NCI-H748 treated with DMSO at 0.1 percent for 48 hours (cell line): ENCODE measurements at regions not wholly inside any gene's neighbourhood (a gene's known extent, or its start where the extent isn't known, plus 50 kb on each side); places are given as distances from the start of the nearest gene placed in this dataset.

Experiments
- DNase-seq: peaks from one replicate; lab custom pipeline; 2025; lab: John Stamatoyannopoulos, UW

- no peak for DNase-seq
Observed at GRCh38 chr2:185891403-185891802, 152.8 kb downstream of the FSIP2 start.

DNA sequence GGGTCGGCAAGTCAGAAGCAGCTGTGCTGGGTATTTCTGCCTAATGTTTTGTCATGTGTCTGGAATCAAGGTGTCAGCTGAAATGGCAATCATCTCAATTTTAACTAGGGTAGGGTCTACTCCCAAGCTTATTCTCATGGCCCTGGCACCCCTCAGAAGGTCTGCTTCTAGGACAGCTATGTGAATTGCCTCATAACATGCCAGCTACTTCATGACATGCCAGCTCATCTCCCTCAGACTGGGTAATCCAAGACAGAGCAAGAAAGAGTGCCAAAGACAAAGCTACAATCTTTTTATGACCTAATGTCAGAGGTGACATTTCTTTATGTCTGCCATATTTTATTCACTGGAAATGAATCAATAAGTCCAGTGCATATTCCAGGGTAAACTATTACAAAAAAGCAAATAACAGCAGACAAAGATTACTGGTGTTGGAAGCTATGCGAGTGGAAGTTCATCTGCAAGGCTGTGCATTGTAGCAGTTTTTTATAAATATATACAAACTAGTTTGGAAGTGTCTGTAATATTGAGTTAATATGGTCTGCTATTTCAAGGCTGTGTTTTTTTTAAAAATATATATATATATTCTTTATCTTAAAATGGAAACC lies 153.3 kb downstream of the FSIP2 start:
- no peak for DNase-seq

GRCh38 chr2:185892484-185892883 lies 153.9 kb downstream of the FSIP2 start:
- DNase-seq: no peak

DNA sequence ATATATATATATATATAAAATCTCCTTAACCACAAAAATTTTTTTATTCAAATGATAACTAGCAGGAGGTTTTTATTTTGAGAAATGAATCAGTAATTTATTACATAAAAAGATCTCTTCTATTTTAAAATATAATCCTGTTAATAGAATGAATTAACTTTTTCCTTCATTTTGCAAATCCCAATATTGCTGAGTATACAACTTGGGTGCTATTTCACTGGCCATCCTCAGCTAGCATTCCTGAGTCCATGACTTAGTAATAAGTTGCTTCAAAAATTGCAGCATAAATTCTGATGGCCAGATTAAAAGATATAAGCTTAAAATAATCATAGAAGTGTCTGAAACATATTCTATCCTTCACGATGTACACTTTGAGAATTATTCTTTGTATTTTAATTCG lies 155.6 kb downstream of the FSIP2 start:
- DNase-seq: no peak

DNA sequence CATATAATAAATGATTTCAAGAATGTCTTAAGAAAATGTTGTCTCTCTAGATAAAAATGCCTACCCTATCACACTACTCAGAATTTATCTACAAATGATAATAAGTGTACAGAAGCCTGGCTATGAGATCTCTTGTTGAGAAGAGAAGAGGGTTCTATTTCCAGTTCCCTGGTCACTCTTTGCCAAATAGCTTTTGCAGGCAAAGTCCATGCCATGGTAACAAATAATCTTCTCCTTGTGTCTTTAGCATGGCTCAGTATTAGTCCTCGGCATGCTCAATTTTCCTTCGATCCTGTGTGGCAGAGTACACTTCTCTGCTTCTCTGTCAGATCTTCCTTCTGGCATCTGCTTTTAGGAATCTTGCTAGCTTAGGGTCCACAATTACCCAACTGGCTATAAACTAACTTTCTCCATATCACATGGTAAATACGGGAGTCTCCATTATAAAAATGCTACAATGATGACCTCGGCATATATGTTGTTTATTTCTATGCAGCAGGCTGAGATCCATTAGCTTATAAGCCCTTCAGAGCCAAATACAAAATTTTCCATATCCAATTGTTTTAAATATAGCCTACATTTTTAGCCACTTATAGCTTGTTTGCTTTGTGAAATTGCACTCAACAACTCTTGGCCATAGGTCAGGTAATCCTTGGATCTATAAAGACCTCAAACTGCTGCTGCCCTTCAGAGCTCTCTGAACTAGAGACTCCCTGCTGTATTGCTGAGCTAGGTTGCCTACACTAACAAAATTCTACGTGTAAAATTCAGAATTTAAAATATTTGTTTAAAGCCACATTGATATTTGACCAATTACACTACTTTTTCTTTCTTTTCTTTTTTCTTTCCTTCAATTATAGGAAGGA lies 157.5 kb downstream of the FSIP2 start:
- no peak for DNase-seq

GRCh38 chr2:185899366-185899765 lies 160.8 kb downstream of the FSIP2 start:
- DNase-seq: no peak

GRCh38 chr2:185919155-185919554 lies 180.6 kb downstream of the FSIP2 start:
- DNase-seq: no peak

- DNase-seq: no peak
Observed at GRCh38 chr2:185921048-185921756, 182.6 kb downstream of the FSIP2 start.

DNA sequence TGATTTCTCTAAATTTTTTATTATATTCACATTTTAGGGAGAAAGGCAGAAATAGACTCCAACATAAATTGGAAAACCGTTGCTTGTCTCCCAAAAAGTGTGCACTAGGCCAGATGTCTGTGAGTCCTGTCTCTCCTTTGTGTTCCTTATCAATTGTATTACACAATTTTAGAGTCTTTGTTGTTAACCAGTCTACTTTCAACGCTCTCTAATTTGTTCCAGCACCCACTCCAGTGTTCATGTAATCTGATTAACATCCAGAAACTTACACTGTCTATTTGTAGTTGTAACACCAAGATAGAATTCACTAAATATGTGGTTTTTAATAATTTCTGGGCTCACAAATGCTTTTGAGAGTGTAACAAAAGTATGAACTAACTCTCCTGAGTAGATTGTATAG lies 195.6 kb downstream of the FSIP2 start:
- DNase-seq: no peak

DNA sequence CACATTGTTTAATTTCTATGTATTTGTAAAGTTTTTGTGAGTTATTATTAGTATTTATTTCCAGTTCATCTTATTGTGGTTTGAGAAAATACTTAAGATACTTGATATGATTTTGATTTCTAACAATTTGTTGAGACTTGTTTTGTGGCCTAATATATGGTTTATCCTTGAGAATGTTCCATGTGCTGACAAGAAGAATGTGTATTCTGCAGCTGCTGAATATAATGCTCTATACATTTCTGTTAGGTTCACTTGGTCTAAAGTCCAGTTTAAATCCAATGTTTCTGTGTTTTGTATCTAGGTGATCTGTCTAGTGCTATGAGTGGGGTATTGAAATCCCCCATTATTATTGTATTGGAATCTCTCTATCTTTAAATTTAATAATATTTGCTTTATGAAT lies 201.3 kb downstream of the FSIP2 start:
- DNase-seq: no peak

- DNase-seq: no peak
Observed at GRCh38 chr2:185942855-185943254, 204.3 kb downstream of the FSIP2 start.

DNA sequence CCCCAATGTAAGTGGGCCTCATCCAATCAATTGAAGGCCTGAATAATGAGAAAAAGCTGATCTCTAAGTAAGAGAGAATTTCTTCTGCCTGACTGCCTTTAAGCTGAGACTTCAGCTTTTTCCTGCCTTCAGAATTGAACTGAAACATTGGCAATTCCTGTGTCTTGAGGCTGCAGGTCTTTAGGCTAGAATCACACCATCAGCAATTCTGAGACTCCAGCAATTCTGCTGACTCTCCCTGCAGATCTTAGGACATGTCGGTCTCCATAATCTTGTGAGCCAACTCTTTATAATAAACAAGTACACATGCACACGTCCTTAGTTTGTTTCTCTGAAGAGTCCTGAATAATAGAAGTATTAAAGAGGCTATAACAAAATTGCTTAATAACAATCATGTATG lies 209.1 kb downstream of the FSIP2 start:
- DNase-seq: no peak

DNA sequence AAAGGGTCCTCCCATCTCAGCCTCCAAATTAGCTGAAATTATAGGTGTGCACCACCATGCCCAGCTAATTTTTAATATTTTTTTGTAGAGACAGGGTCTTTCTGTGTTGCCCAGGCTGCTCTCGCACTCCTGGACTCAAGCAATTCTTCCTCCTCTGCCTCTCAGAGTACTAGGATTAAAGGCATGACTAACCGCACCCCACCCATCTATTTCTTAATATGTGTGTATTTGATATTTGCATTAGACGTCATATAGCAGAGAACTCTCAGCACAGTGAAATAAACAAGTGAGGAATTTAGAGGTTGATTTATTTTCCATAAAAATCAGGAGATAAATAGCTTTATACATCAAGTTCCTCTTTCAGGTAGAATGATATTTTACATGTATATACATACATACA lies 213.5 kb downstream of the FSIP2 start:
- no peak for DNase-seq

GRCh38 chr2:185954389-185954788 lies 215.8 kb downstream of the FSIP2 start:
- no peak for DNase-seq

DNA sequence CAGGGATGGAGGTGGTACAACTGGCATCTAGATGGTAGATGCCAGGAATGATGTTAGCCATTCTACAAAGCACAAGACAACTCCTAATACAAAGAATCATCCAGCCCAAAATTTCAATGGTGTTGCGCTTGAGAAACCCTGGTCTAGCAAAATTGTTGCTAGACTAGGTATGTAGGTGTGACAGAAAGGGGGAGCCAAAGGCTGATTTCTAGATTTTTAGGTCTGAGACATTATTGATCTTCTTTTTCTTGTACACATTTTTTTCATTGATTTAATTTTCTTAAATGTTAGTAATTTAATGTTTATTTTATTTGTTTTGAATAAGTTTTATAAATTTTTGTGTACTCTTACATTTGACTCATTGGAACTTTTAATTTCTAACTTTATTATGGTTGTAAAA lies 216.4 kb downstream of the FSIP2 start:
- no peak for DNase-seq

- no peak for DNase-seq
Observed at GRCh38 chr2:185967335-185967734, 228.7 kb downstream of the FSIP2 start.

DNA sequence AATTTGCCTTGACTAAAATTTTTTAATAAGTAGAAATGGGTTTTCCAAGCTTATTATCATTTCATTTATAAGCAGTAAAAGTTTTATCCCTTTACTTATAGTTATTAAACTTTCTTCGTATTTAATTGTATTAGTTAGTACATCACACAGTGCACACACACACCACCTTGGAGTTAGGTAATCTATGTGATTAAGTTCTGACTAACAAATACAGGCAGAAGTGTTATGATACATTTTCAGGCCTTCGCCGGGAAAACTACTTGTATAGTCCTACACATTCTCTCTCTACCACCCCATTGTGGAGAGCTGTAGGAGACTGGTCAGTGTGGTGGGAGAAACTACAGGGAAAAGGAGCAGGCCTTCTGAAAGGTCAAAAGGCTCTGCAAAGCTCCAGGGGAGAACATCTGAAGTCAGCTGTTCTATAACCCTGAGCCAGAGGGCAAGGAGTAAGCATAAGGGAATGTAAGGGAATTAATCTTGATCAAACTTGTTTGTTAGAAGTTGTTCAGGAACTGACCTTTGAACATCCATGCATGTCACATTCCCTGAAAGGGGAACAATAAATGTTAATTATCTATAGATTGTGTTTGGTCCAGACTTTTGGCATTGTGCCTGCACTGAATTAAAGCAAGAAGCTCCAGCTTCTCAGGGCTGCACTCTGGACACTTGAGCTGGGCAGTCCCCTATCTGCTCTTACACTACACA lies 231.7 kb downstream of the FSIP2 start:
- DNase-seq: no peak

- no peak for DNase-seq
Observed at GRCh38 chr2:185978634-185979407, 240.2 kb downstream of the FSIP2 start.

DNA sequence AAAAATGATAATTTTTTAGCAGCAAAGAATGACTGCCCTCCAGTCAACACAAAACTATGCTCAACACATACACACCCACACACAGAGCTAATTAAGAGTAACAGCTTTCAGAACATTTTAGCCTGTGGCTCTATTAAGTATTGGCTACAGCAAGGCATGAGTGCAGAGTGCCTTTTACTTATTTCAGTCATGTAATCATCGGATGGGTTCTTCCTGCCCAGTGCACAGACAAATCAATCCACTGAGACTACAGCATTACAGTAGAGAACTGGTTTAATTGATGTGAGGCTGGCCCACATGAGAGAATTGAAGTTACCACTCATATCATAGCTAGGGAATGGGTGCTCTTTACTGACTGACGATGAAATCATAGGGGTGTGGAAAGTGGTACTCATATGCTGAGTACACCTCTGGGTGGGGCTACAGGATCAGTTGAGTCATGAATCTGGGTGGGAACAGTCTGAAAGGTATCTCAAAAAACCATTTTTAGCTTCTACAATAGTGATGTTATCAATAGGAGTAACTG lies 241.0 kb downstream of the FSIP2 start:
- DNase-seq: no peak

DNA sequence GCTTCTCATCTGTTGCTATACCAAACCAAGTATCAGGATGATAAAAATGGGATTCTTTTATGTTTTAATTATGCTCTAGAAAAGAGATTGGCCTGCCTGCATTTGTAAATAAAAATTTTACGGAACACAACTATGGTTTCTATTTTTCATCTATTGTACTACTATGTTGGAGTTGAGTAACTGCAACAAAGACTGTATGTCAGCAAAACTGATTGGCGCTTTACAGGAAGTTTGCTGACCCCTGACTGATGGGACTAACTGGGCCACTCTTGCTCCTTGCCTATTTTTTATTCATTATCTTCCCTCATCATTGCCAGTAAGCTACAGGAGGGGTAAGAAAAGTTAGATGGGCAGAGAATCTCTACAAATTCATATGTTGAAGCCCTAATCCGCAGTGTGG lies 242.3 kb downstream of the FSIP2 start:
- DNase-seq: no peak

DNA sequence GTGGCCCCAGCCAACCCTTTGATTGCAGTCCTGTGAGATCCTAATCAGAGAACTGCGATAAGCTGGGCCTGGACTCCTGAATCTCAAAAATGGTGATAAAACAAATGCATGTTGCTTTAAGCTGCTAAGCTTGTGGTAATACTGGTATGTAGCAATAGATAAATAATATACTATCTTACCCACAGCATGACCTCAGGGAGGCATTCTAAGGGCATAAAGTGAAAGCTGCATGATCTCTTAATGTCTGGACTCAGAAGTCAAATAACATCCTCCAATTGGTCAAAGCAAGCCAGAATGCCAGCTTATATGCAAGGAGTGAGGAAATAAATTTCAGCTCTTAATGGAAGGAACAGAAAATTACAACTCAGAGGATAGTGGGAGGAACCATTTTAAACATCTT lies 246.1 kb downstream of the FSIP2 start:
- DNase-seq: no peak
